ENCODE measurements at regions not wholly inside any gene's neighbourhood (a gene's known extent, or its start where the extent isn't known, plus 50 kb on each side); places are given as distances from the start of the nearest gene placed in this dataset.

DNA sequence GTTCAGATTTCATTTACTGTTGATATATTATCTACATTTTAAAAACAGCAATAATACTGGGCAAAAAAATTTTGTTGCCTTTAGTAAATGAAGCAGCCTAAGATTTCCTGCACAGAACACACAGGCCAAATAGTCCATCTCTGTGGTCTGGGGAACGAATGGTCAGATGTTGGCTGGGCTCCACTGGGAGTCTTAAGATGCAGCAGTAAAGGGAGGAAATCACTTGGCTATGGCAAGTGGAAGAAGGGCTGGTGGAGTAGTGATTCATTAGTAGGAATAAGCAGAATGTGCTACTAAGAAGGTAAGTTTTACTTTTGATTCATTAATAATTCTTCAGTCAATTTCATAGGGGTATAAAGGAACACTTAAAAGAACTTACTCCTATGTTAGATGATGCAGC, 91.1 kb upstream of the ARRDC3 start:
- TF ChIP-seq, protein P1, sequence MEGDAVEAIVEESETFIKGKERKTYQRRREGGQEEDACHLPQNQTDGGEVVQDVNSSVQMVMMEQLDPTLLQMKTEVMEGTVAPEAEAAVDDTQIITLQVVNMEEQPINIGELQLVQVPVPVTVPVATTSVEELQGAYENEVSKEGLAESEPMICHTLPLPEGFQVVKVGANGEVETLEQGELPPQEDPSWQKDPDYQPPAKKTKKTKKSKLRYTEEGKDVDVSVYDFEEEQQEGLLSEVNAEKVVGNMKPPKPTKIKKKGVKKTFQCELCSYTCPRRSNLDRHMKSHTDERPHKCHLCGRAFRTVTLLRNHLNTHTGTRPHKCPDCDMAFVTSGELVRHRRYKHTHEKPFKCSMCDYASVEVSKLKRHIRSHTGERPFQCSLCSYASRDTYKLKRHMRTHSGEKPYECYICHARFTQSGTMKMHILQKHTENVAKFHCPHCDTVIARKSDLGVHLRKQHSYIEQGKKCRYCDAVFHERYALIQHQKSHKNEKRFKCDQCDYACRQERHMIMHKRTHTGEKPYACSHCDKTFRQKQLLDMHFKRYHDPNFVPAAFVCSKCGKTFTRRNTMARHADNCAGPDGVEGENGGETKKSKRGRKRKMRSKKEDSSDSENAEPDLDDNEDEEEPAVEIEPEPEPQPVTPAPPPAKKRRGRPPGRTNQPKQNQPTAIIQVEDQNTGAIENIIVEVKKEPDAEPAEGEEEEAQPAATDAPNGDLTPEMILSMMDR (IDR thresholded peaks at IDR 0.05) = no peak
- no peak for TF ChIP-seq POLR2A (IDR thresholded peaks at IDR 0.05)
